Left ventricle myocardium inferior (tissue), 1 donor: ENCODE measurements at regions not wholly inside any gene's neighbourhood (a gene's known extent, or its start where the extent isn't known, plus 50 kb on each side); places are given as distances from the start of the nearest gene placed in this dataset.

Source experiments
- DNase-seq: peaks from one replicate; pipeline ENCODE4 v3.0.0-alpha.2; 2020
- H3K27ac ChIP-seq: fragments of 200-600 bp; replicated peaks from 2 replicates; pipeline ENCODE4 v1.8.0; 2021
- H3K27me3 ChIP-seq: fragments of 200-600 bp; 2 replicates; pipeline ENCODE4 v1.8.0; 2021; ENCODE audit warnings: low read depth
- H3K36me3 ChIP-seq: fragments of 200-600 bp; 2 replicates; pipeline ENCODE4 v1.8.0; 2021
- H3K4me1 ChIP-seq: fragments of 200-600 bp; 2 replicates; pipeline ENCODE4 v1.8.0; 2021
- H3K4me3 ChIP-seq: fragments of 200-600 bp; 2 replicates; pipeline ENCODE4 v1.8.0; 2021; ENCODE audit warnings: mild to moderate bottlenecking, moderate library complexity
- H3K9me3 ChIP-seq: fragments of 200-600 bp; replicated peaks from 2 replicates; pipeline ENCODE4 v1.8.0; 2021
- CTCF ChIP-seq: fragments of 200-600 bp; IDR thresholded peaks from 2 replicates; pipeline ENCODE4 v1.8.0; 2021; ENCODE audit warnings: antibody characterized with exemption, mild to moderate bottlenecking, borderline replicate concordance
- intact Hi-C: fragments of 100-400 bp; cut with micrococcal nuclease; formaldehyde crosslinking; loops from one replicate; pipeline ENCODE4 v1.11.0; 2022
- donor health status: DM: no; HTN: yes; CAD: no; lungs with severe emphysema.

GRCh38 chr11:22459048-22459447, 120.9 kb downstream of the SLC17A6 start:
- DNase-seq = no peak
- H3K4me1 ChIP-seq = no peaks in the 10 kb centered on the region
- no peaks in the 10 kb centered on the region for H3K36me3 ChIP-seq
- H3K27ac ChIP-seq = no peak overlapping the region
- no peak overlapping the region for H3K4me3 ChIP-seq
- no peaks in the 10 kb centered on the region for H3K27me3 ChIP-seq
- intact Hi-C loops = no loop called here
- H3K9me3 ChIP-seq = no peaks in the 10 kb centered on the region
- no peak for TF ChIP-seq CTCF

DNA sequence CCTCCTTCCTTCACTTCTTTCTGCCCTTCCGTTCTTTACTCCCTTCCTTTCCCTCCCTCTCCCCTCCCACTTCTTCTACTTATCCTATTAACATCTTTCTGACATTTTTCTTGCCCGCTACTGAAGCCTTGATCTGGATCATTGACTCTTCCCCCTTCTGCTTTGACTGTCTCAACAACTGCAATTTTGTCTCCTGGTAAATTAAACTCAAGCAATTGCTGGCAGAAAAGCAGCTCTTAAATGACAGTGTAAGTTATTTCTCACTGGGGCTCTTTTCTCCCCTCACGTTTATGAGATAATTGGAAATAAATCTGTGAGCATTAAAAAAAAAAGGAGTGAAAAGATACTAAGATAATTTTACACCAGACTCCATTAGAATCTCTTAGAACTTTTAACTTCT, 120.0 kb downstream of the SLC17A6 start:
- Histone ChIP-seq H3K4me1 (no peaks in the 10 kb centered on the region), H3K27me3 (no peaks in the 10 kb centered on the region), H3K9me3 (no peaks in the 10 kb centered on the region), H3K27ac (no peak overlapping the region), H3K4me3 (no peak overlapping the region), H3K36me3 (no peaks in the 10 kb centered on the region)
- no peak for DNase-seq
- intact Hi-C loops = no loop called here
- no peak for TF ChIP-seq CTCF

- Histone ChIP-seq H3K27me3 (peaks cover 3% of the 10 kb centered on the region), H3K4me3 (no peak overlapping the region), H3K36me3 (no peaks in the 10 kb centered on the region), H3K27ac (no peak overlapping the region), H3K9me3 (no peaks in the 10 kb centered on the region), H3K4me1 (no peaks in the 10 kb centered on the region)
- intact Hi-C loops = no loop called here
- TF ChIP-seq CTCF = no peak
- no peak for DNase-seq
Measured at GRCh38 chr11:22456993-22457762, 119.0 kb downstream of the SLC17A6 start.

- H3K27me3 ChIP-seq = peaks cover 6% of the 10 kb centered on the region
- intact Hi-C loops = no loop called here
- H3K27ac ChIP-seq = no peak overlapping the region
- H3K36me3 ChIP-seq = no peaks in the 10 kb centered on the region
- H3K9me3 ChIP-seq = no peaks in the 10 kb centered on the region
- no peak for DNase-seq
- TF ChIP-seq CTCF = no peak
- H3K4me3 ChIP-seq = no peak overlapping the region
- no peaks in the 10 kb centered on the region for H3K4me1 ChIP-seq
Measured at GRCh38 chr11:22454461-22455090, 116.4 kb downstream of the SLC17A6 start.

DNA sequence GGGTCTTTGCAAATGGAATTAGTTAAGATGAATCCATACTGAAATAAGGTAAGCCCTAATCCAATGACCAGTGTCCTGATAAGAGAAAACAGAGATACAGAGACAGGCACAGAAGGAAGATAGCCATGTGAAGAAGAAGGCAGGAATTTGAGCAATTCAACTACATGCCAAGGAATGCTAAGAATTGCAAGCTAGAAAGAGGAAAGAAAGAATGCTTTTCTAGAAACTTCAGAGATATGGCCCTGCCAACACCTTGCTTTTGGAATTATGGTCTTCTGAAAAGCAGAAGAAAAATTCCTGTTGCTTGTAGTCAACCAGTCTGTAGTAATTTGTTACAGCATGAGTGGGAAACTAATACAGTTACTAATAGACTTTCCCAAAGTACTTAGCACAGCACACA, 111.3 kb downstream of the SLC17A6 start:
- H3K4me1 ChIP-seq = no peaks in the 10 kb centered on the region
- DNase-seq = no peak
- intact Hi-C loops = no loop called here
- H3K36me3 ChIP-seq = no peaks in the 10 kb centered on the region
- no peaks in the 10 kb centered on the region for H3K9me3 ChIP-seq
- no peak for TF ChIP-seq CTCF
- H3K4me3 ChIP-seq = no peak overlapping the region
- H3K27me3 ChIP-seq = peaks cover 6% of the 10 kb centered on the region
- no peak overlapping the region for H3K27ac ChIP-seq
